MM.1S (cell line): ENCODE measurements at regions not wholly inside any gene's neighbourhood (a gene's known extent, or its start where the extent isn't known, plus 50 kb on each side); places are given as distances from the start of the nearest gene placed in this dataset.

Source experiments
- DNase-seq: peaks from one replicate; pipeline ENCODE4 v3.0.0-alpha.2; 2015
- H2AFZ ChIP-seq: fragments of 300-600 bp; sonication (generic); 2 replicates; pipeline ENCODE4 v1.6.0; 2016; ENCODE audit warnings: antibody characterized with exemption, low read length
- H3F3A ChIP-seq: fragments of 300-600 bp; sonication (generic); 2 replicates; pipeline ENCODE4 v1.6.1; 2016; ENCODE audit warnings: mild to moderate bottlenecking, antibody characterized with exemption, low read length, moderate library complexity, mixed read lengths; ENCODE audit not compliant: insufficient read depth
- H3K27ac ChIP-seq: fragments of 300-600 bp; sonication (generic); 2 replicates; pipeline ENCODE4 v1.5.1; 2016; ENCODE audit warnings: mild to moderate bottlenecking, low read length
- H3K27me3 ChIP-seq: fragments of 300-600 bp; sonication (generic); replicated peaks from 2 replicates; pipeline ENCODE4 v1.6.0; 2016; ENCODE audit warnings: low read length; ENCODE audit not compliant: insufficient read depth
- H3K36me3 ChIP-seq: fragments of 300-600 bp; sonication (generic); replicated peaks from 2 replicates; pipeline ENCODE4 v1.6.1; 2016; ENCODE audit warnings: mild to moderate bottlenecking, low read length, mixed read lengths; ENCODE audit not compliant: insufficient read depth
- H3K4me1 ChIP-seq: fragments of 300-600 bp; sonication (generic); 2 replicates; pipeline ENCODE4 v1.6.1; 2016; ENCODE audit warnings: low read length, mixed read lengths
- H3K4me2 ChIP-seq: fragments of 300-600 bp; sonication (generic); 2 replicates; pipeline ENCODE4 v1.6.0; 2016; ENCODE audit warnings: low read depth, low read length
- H3K4me3 ChIP-seq: fragments of 300-600 bp; sonication (generic); 2 replicates; pipeline ENCODE4 v1.5.1; 2016; ENCODE audit warnings: low read length, mixed read lengths
- H3K79me2 ChIP-seq: fragments of 300-600 bp; sonication (generic); 2 replicates; pipeline ENCODE4 v1.6.1; 2016; ENCODE audit warnings: mixed run types, low read length, mixed read lengths
- H3K9ac ChIP-seq: fragments of 300-600 bp; sonication (generic); 2 replicates; pipeline ENCODE4 v1.6.1; 2016; ENCODE audit warnings: low read length, mixed read lengths
- H3K9me2 ChIP-seq: fragments of 300-600 bp; sonication (generic); replicated peaks from 2 replicates; pipeline ENCODE4 v1.6.1; 2016; ENCODE audit warnings: mild to moderate bottlenecking, low read length, mixed read lengths; ENCODE audit not compliant: insufficient read depth
- H3K9me3 ChIP-seq: fragments of 300-600 bp; sonication (generic); replicated peaks from 2 replicates; pipeline ENCODE4 v1.6.1; 2016; ENCODE audit warnings: mild to moderate bottlenecking, low read length, mixed read lengths; ENCODE audit not compliant: insufficient read depth
- H4K20me1 ChIP-seq: fragments of 300-600 bp; sonication (generic); 2 replicates; pipeline ENCODE4 v1.6.1; 2016; ENCODE audit warnings: mild to moderate bottlenecking, low read length, moderate library complexity, mixed read lengths; ENCODE audit not compliant: insufficient read depth
- EZH2 ChIP-seq: fragments of 300-600 bp; sonication (generic); optimal IDR thresholded peaks from 2 replicates; pipeline ENCODE3; 2017; ENCODE audit warnings: low read depth, mild to moderate bottlenecking, antibody characterized with exemption, low read length, mixed read lengths
- EZH2phosphoT487 ChIP-seq: fragments of 300-600 bp; sonication (generic); IDR thresholded peaks from 2 replicates; pipeline ENCODE4 v1.6.1; 2018; ENCODE audit warnings: antibody characterized with exemption, low read length
- TF ChIP-seq, protein P1 (sequence below): fragments of 300-600 bp; sonication (generic); IDR thresholded peaks from 2 replicates; pipeline ENCODE4 v1.5.1; 2016; ENCODE audit warnings: antibody characterized with exemption, low read length, mixed read lengths

DNA sequence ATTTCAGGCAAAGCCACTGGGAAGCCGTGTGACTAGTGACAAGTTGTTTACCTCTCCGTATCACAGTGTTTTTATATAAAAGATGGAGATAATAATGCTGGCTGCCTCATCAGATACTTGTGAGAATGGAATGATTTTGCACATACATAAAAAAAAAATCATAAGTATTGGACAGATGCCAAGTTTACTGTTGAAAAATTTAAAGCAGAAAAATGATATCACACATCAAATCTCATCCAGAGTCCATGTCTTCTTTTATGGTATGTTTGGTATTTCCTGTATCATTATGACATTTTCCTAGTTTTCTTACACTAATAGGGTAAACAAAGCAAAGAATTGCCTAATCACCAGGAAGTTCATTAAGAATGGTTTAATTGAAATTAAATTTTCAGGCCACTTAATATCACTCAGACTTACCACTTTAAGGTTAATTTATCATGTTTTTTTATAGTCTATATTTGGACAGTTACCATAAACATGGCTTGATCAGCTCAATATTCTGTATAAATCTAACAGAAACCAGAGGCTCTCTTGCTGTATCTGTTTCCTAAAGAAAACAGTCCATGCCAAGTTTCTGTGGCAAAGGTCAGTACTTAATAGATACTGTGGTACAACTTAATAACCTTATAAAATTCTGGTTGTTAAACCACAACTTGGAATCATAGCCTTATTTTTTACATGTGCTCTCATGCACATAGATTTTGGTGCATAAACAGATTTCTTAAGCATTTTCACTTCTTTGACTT lies 656.5 kb upstream of the RIOK2 start:
- DNase-seq = no peak
- TF ChIP-seq, protein P1, sequence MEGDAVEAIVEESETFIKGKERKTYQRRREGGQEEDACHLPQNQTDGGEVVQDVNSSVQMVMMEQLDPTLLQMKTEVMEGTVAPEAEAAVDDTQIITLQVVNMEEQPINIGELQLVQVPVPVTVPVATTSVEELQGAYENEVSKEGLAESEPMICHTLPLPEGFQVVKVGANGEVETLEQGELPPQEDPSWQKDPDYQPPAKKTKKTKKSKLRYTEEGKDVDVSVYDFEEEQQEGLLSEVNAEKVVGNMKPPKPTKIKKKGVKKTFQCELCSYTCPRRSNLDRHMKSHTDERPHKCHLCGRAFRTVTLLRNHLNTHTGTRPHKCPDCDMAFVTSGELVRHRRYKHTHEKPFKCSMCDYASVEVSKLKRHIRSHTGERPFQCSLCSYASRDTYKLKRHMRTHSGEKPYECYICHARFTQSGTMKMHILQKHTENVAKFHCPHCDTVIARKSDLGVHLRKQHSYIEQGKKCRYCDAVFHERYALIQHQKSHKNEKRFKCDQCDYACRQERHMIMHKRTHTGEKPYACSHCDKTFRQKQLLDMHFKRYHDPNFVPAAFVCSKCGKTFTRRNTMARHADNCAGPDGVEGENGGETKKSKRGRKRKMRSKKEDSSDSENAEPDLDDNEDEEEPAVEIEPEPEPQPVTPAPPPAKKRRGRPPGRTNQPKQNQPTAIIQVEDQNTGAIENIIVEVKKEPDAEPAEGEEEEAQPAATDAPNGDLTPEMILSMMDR = no peak
- TF ChIP-seq EZH2phosphoT487 = no peak
- no peak for TF ChIP-seq EZH2
- Histone ChIP-seq H3K27me3 (no peaks in the 10 kb centered on the region), H3K4me2 (no peak overlapping the region), H4K20me1 (no peaks in the 10 kb centered on the region), H3K9ac (no peak overlapping the region), H3K36me3 (no peaks in the 10 kb centered on the region), H3K4me3 (no peak overlapping the region), H3K79me2 (no peaks in the 10 kb centered on the region), H3K9me3 (no peaks in the 10 kb centered on the region), H2AFZ (no peak overlapping the region), H3K27ac (no peak overlapping the region), H3K4me1 (no peaks in the 10 kb centered on the region), H3K9me2 (no peaks in the 10 kb centered on the region), H3F3A (no peaks in the 10 kb centered on the region)

DNA sequence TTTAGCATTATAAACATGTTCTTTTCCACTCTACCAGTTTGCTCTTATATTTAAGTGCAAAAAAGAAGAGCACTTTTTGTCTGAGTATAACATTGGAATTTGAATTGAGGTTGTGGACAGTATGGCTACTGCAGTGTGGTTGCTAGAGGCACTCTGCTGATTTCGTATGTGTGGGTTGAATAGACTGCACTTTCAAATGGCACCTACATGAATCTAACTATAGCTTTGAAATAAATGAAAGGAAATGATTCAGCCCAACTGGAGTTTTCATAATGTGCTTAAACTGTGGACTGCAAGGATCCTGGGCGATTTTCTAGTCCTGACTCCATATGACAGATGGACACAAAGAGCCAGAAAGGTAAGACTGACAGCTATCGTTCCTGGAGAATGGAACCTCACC lies 657.6 kb upstream of the RIOK2 start:
- TF ChIP-seq EZH2phosphoT487 (no peak), EZH2 (no peak)
- TF ChIP-seq, protein P1 = no peak
- H4K20me1 ChIP-seq = no peaks in the 10 kb centered on the region
- no peak overlapping the region for H3K27ac ChIP-seq
- H3K79me2 ChIP-seq = no peaks in the 10 kb centered on the region
- H3K9me3 ChIP-seq = no peaks in the 10 kb centered on the region
- H3K9me2 ChIP-seq = no peaks in the 10 kb centered on the region
- H3K4me3 ChIP-seq = no peak overlapping the region
- H3K4me2 ChIP-seq = no peak overlapping the region
- H3K9ac ChIP-seq = no peak overlapping the region
- DNase-seq = no peak
- no peaks in the 10 kb centered on the region for H3K36me3 ChIP-seq
- H3K4me1 ChIP-seq = no peaks in the 10 kb centered on the region
- H2AFZ ChIP-seq = no peak overlapping the region
- no peaks in the 10 kb centered on the region for H3K27me3 ChIP-seq
- H3F3A ChIP-seq = no peaks in the 10 kb centered on the region

DNA sequence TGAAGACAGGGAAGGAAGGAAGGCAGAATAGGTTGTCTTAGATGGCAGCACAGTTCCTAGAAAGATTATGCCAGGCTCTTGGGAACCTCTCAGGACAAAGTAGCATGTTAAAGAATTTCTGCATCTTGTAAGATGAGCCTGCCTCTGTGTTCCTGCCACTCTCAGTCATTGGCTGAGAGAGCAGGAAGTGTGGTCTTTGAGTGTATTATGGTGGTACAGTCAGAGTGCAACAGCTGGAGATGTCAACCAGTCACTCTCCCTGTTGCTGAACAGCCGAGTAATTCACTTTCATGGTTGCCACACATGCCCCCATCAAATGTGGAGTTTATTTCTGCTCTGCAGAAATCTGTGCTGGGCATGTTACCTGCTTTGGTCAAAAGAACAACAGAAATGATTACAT lies 659.6 kb upstream of the RIOK2 start:
- Histone ChIP-seq H3K79me2 (no peaks in the 10 kb centered on the region), H3K27ac (no peak overlapping the region), H3K4me1 (no peaks in the 10 kb centered on the region), H3K27me3 (no peaks in the 10 kb centered on the region), H3K36me3 (no peaks in the 10 kb centered on the region), H3K4me2 (no peak overlapping the region), H4K20me1 (no peaks in the 10 kb centered on the region), H2AFZ (no peak overlapping the region), H3K9ac (no peak overlapping the region), H3K9me2 (no peaks in the 10 kb centered on the region), H3K4me3 (no peak overlapping the region), H3F3A (no peaks in the 10 kb centered on the region), H3K9me3 (no peaks in the 10 kb centered on the region)
- no peak for DNase-seq
- TF ChIP-seq, protein P1 = no peak
- TF ChIP-seq EZH2 (no peak), EZH2phosphoT487 (no peak)
